IgD-negative memory B cell (primary cell): ENCODE measurements at regions not wholly inside any gene's neighbourhood (a gene's known extent, or its start where the extent isn't known, plus 50 kb on each side); places are given as distances from the start of the nearest gene placed in this dataset.

Experiments
- H3K27ac Mint-ChIP-seq, 3 donors: one replicate each; pipeline ENCODE4 v1.8.0; 2020 to 2022; ENCODE audit warnings: mild to moderate bottlenecking in 3 of 3, mixed read lengths in 3 of 3, moderate library complexity in 1 of 3
- H3K27me3 Mint-ChIP-seq: one replicate; pipeline ENCODE4 v1.8.0; 2021; ENCODE audit warnings: mixed read lengths
- H3K36me3 Mint-ChIP-seq: one replicate; pipeline ENCODE4 v1.8.0; 2020; ENCODE audit warnings: mild to moderate bottlenecking, mixed read lengths
- H3K4me1 Mint-ChIP-seq, 3 donors: one replicate each; pipeline ENCODE4 v1.8.0; 2020 to 2022; ENCODE audit warnings: mixed read lengths in 3 of 3, mild to moderate bottlenecking in 1 of 3
- H3K4me3 Mint-ChIP-seq, 4 donors: one replicate each; pipeline ENCODE4 v1.8.0; 2020 to 2022; ENCODE audit warnings: mild to moderate bottlenecking in 4 of 4, mixed read lengths in 4 of 4, moderate library complexity in 3 of 4
- H3K9me3 Mint-ChIP-seq, 3 donors: one replicate each; pipeline ENCODE4 v1.8.0; 2020 to 2021; ENCODE audit warnings: mixed read lengths in 3 of 3, mild to moderate bottlenecking in 1 of 3

- H3K9me3 Mint-ChIP-seq: peaks cover 0 to 10% (median 3%) of the 10 kb centered on the region in 3 donors
- no peak overlapping the region for H3K4me3 Mint-ChIP-seq
- no peaks in the 10 kb centered on the region for H3K27me3 Mint-ChIP-seq
- H3K36me3 Mint-ChIP-seq: no peaks in the 10 kb centered on the region
- H3K27ac Mint-ChIP-seq: no peak overlapping the region
- H3K4me1 Mint-ChIP-seq: no peaks in the 10 kb centered on the region
Observed at GRCh38 chr14:27995691-27996090, 770.9 kb upstream of the FOXG1 start.

- Mint-ChIP-seq H3K4me1 (peaks cover 0 to 3% (median 0%) of the 10 kb centered on the region in 3 donors), H3K27me3 (no peaks in the 10 kb centered on the region), H3K9me3 (peaks cover 7 to 20% (median 9%) of the 10 kb centered on the region in 3 donors), H3K36me3 (no peaks in the 10 kb centered on the region), H3K4me3 (no peak overlapping the region), H3K27ac (no peak overlapping the region)
Observed at GRCh38 chr14:28001002-28001401, 765.6 kb upstream of the FOXG1 start.

GRCh38 chr14:28012629-28013415 is 753.8 kb upstream of the FOXG1 start:
- Mint-ChIP-seq H3K9me3 (peaks cover 3 to 7% (median 5%) of the 10 kb centered on the region in 3 donors), H3K4me1 (no peaks in the 10 kb centered on the region), H3K4me3 (no peak overlapping the region), H3K27ac (no peak overlapping the region), H3K36me3 (no peaks in the 10 kb centered on the region), H3K27me3 (no peaks in the 10 kb centered on the region)

GRCh38 chr14:28020112-28020511 is 746.5 kb upstream of the FOXG1 start:
- Mint-ChIP-seq H3K27me3 (no peaks in the 10 kb centered on the region), H3K27ac (no peak overlapping the region), H3K36me3 (no peaks in the 10 kb centered on the region), H3K4me1 (no peaks in the 10 kb centered on the region), H3K4me3 (no peak overlapping the region), H3K9me3 (peaks cover 5 to 8% (median 5%) of the 10 kb centered on the region in 3 donors)

- H3K36me3 Mint-ChIP-seq: no peaks in the 10 kb centered on the region
Observed at GRCh38 chr14:28023853-28024252, 742.7 kb upstream of the FOXG1 start.

GRCh38 chr14:28052251-28052650 is 714.3 kb upstream of the FOXG1 start:
- H3K9me3 Mint-ChIP-seq: peaks cover 3 to 13% (median 5%) of the 10 kb centered on the region in 3 donors
- no peak overlapping the region for H3K4me3 Mint-ChIP-seq
- H3K4me1 Mint-ChIP-seq: no peaks in the 10 kb centered on the region
- no peak overlapping the region for H3K27ac Mint-ChIP-seq
- H3K27me3 Mint-ChIP-seq: no peaks in the 10 kb centered on the region
- no peaks in the 10 kb centered on the region for H3K36me3 Mint-ChIP-seq

More at GRCh38 chr14:28023853-28024252, 742.7 kb upstream of the FOXG1 start:
- no peak overlapping the region for H3K4me3 Mint-ChIP-seq
- peaks cover 0 to 2% (median 0%) of the 10 kb centered on the region in 3 donors for H3K4me1 Mint-ChIP-seq
- no peaks in the 10 kb centered on the region for H3K27me3 Mint-ChIP-seq
- H3K9me3 Mint-ChIP-seq: peaks cover 3 to 13% (median 4%) of the 10 kb centered on the region in 3 donors
- H3K27ac Mint-ChIP-seq: no peak overlapping the region

GRCh38 chr14:28055008-28055407 is 711.6 kb upstream of the FOXG1 start:
- Mint-ChIP-seq H3K27me3 (no peaks in the 10 kb centered on the region), H3K27ac (no peak overlapping the region), H3K4me3 (no peak overlapping the region), H3K4me1 (no peaks in the 10 kb centered on the region), H3K36me3 (no peaks in the 10 kb centered on the region), H3K9me3 (peaks cover 3 to 14% (median 5%) of the 10 kb centered on the region in 3 donors)

GRCh38 chr14:28057359-28058296 is 709.0 kb upstream of the FOXG1 start:
- Mint-ChIP-seq H3K36me3 (no peaks in the 10 kb centered on the region), H3K4me1 (no peaks in the 10 kb centered on the region), H3K27me3 (no peaks in the 10 kb centered on the region), H3K9me3 (peaks cover 0 to 18% (median 17%) of the 10 kb centered on the region in 3 donors), H3K27ac (no peak overlapping the region), H3K4me3 (no peak overlapping the region)

GRCh38 chr14:28059254-28059653 is 707.3 kb upstream of the FOXG1 start:
- H3K4me3 Mint-ChIP-seq: no peak overlapping the region

GRCh38 chr14:28061006-28061405 is 705.6 kb upstream of the FOXG1 start:
- Mint-ChIP-seq H3K27me3 (no peaks in the 10 kb centered on the region), H3K9me3 (peaks cover 1 to 20% (median 14%) of the 10 kb centered on the region in 3 donors), H3K4me1 (no peaks in the 10 kb centered on the region), H3K27ac (no peak overlapping the region), H3K36me3 (no peaks in the 10 kb centered on the region), H3K4me3 (no peak overlapping the region)

More at GRCh38 chr14:28059254-28059653, 707.3 kb upstream of the FOXG1 start:
- H3K36me3 Mint-ChIP-seq: no peaks in the 10 kb centered on the region
- no peak overlapping the region for H3K27ac Mint-ChIP-seq
- no peaks in the 10 kb centered on the region for H3K4me1 Mint-ChIP-seq
- H3K27me3 Mint-ChIP-seq: no peaks in the 10 kb centered on the region
- H3K9me3 Mint-ChIP-seq: peaks cover 1 to 20% (median 15%) of the 10 kb centered on the region in 3 donors

- H3K36me3 Mint-ChIP-seq: no peaks in the 10 kb centered on the region
- no peaks in the 10 kb centered on the region for H3K4me1 Mint-ChIP-seq
- no peak overlapping the region for H3K4me3 Mint-ChIP-seq
- H3K27me3 Mint-ChIP-seq: no peaks in the 10 kb centered on the region
- no peak overlapping the region for H3K27ac Mint-ChIP-seq
- H3K9me3 Mint-ChIP-seq: peaks cover 4 to 15% (median 6%) of the 10 kb centered on the region in 3 donors
Observed at GRCh38 chr14:28077021-28077420, 689.6 kb upstream of the FOXG1 start.

- H3K27ac Mint-ChIP-seq: no peak overlapping the region
- H3K9me3 Mint-ChIP-seq: peaks cover 3 to 6% (median 4%) of the 10 kb centered on the region in 3 donors
- no peaks in the 10 kb centered on the region for H3K36me3 Mint-ChIP-seq
Observed at GRCh38 chr14:28083389-28083788, 683.2 kb upstream of the FOXG1 start.

GRCh38 chr14:28088125-28088524 is 678.5 kb upstream of the FOXG1 start:
- no peak overlapping the region for H3K27ac Mint-ChIP-seq
- H3K9me3 Mint-ChIP-seq: peaks cover 3 to 21% (median 7%) of the 10 kb centered on the region in 3 donors
- no peaks in the 10 kb centered on the region for H3K4me1 Mint-ChIP-seq
- no peaks in the 10 kb centered on the region for H3K36me3 Mint-ChIP-seq
- no peaks in the 10 kb centered on the region for H3K27me3 Mint-ChIP-seq
- no peak overlapping the region for H3K4me3 Mint-ChIP-seq

More at GRCh38 chr14:28083389-28083788, 683.2 kb upstream of the FOXG1 start:
- Mint-ChIP-seq H3K27me3 (no peaks in the 10 kb centered on the region), H3K4me1 (no peaks in the 10 kb centered on the region), H3K4me3 (no peak overlapping the region)

GRCh38 chr14:28097585-28097984 is 669.0 kb upstream of the FOXG1 start:
- no peak overlapping the region for H3K27ac Mint-ChIP-seq
- no peaks in the 10 kb centered on the region for H3K4me1 Mint-ChIP-seq
- no peaks in the 10 kb centered on the region for H3K27me3 Mint-ChIP-seq
- H3K36me3 Mint-ChIP-seq: no peaks in the 10 kb centered on the region
- H3K9me3 Mint-ChIP-seq: peaks cover 4 to 8% (median 5%) of the 10 kb centered on the region in 3 donors
- H3K4me3 Mint-ChIP-seq: no peak overlapping the region

GRCh38 chr14:28098856-28099255 is 667.7 kb upstream of the FOXG1 start:
- Mint-ChIP-seq H3K36me3 (no peaks in the 10 kb centered on the region), H3K4me3 (no peak overlapping the region), H3K4me1 (no peaks in the 10 kb centered on the region), H3K27me3 (no peaks in the 10 kb centered on the region), H3K27ac (no peak overlapping the region), H3K9me3 (peaks cover 4 to 7% (median 5%) of the 10 kb centered on the region in 3 donors)
